ENCODE measurements at regions not wholly inside any gene's neighbourhood (a gene's known extent, or its start where the extent isn't known, plus 50 kb on each side); places are given as distances from the start of the nearest gene placed in this dataset.

DNA sequence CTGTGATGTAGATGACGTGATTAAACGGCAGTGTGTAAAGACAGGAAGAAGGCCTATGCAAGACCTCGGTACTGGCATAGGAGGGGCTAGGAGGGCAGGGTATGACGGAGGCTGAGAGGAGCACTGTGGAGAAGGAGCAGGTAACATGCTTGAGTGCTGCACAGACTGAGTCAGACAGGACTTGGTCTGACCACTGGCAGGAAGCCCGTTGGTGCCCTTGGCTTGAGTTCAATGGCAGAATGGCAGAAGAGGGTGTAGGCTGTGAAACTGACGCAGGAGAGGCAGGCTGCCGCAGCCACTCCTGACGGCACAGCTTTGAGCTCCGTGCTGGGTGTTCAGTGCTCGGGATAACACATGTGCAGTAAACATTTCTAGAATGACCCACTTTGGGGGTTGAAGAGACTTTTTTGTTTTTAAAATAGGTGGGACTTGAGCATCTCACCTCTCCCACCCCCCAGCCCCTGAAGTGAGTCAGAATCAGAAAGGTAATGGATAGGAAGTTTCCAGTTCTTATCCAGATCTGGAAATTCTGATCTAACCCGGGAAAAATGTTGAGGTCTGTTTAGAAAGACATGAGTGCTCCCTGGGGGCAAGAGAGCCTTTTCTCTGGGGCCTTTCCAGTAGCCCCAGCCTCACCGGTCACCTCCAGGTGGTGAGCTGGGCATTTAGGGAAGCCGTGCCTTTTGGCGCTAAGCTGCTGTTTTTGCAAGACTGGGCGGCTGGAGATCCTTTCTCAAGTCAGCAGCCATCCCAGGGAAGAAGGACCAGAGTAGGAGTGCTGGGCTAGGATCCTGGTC is 126.4 kb downstream of the RPLP1 start:
- 30 to 37% methylated on average over 15 of the region's 15 CpGs for WGBS, 2 donors
- Histone ChIP-seq H3K27me3 (no peaks in the 10 kb centered on the region), H3K36me3 (replicated peaks in 1 of 2; ENCODE audit: insufficient read depth in 1 of 2, low read depth in 2 of 2) (no peaks in the 10 kb centered on the region), H3K27ac (peak overlapping the region in 3 of 4 donors; percentile 0 to 50 (median 42)), H3K4me1 (peaks cover 46% of the 10 kb centered on the region), H3K4me3 (no peak overlapping the region), H3K9me3 (no peaks in the 10 kb centered on the region)
- DNase-seq, result peak; percentile 90 to 95 (median 92)
- peak; percentile 82 for ATAC-seq
- TF ChIP-seq, protein P1, sequence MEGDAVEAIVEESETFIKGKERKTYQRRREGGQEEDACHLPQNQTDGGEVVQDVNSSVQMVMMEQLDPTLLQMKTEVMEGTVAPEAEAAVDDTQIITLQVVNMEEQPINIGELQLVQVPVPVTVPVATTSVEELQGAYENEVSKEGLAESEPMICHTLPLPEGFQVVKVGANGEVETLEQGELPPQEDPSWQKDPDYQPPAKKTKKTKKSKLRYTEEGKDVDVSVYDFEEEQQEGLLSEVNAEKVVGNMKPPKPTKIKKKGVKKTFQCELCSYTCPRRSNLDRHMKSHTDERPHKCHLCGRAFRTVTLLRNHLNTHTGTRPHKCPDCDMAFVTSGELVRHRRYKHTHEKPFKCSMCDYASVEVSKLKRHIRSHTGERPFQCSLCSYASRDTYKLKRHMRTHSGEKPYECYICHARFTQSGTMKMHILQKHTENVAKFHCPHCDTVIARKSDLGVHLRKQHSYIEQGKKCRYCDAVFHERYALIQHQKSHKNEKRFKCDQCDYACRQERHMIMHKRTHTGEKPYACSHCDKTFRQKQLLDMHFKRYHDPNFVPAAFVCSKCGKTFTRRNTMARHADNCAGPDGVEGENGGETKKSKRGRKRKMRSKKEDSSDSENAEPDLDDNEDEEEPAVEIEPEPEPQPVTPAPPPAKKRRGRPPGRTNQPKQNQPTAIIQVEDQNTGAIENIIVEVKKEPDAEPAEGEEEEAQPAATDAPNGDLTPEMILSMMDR (IDR thresholded peaks at IDR 0.05), result no peak
- peak in 1 of 3 donors; percentile 22 for TF ChIP-seq POLR2A (IDR thresholded peaks at IDR 0.05)
- intact Hi-C loops (cut with DNase I), result loop anchor here (10.0 kb wide), 1 partner anchor 906 kb away; no protein-coding TSS in a partner anchor

DNA sequence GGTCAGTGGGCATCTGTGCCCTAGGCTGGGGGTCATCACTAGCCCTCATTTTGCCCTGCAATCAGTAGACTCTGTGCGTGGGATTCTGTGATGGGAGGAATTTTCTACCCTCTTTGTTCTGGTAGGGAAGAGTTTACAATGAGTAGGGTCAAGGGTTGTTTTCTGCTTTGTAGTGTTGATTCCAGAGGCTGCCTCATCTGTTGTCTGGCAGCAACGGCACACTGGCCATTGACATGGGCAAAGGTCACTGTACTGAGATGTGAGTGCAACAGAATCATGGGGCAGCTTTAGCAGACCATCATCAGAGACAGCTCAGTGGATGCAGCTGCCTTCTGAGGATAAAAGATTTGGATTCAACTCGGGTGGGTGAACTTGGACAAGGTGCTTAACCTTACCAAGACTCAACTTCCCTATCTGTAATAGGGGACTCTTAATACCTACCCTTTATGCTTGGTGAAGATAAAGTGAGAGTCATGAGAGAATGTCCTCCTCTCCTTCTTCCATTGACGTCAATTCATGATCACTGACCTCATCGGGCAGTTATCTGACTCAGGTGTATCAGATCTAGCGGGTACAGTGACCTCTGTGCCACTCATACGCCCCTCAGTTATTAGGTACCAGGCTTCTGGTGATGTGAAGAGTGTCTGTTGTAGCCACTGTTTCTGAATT is 127.5 kb downstream of the RPLP1 start:
- intact Hi-C loops (cut with DNase I), result loop anchor here (10.0 kb wide), 2 partner anchors 775 to 905 kb away; no protein-coding TSS in a partner anchor
- TF ChIP-seq POLR2A (IDR thresholded peaks at IDR 0.05), result no peak
- TF ChIP-seq, protein P1 (IDR thresholded peaks at IDR 0.05), result no peak

GRCh38 chr15:69583626-69584025 is 131.0 kb downstream of the RPLP1 start:
- Histone ChIP-seq H3K36me3 (replicated peaks in 1 of 2; ENCODE audit: insufficient read depth in 1 of 2, low read depth in 2 of 2) (no peaks in the 10 kb centered on the region), H3K27me3 (no peaks in the 10 kb centered on the region), H3K27ac (no peak overlapping the region), H3K4me1 (peaks cover 25% of the 10 kb centered on the region), H3K4me3 (no peak overlapping the region), H3K9me3 (no peaks in the 10 kb centered on the region)
- ATAC-seq (no peak), DNase-seq (no peak)
- 55 to 60% methylated on average over 3 of the region's 3 CpGs for WGBS, 2 donors
- intact Hi-C loops (cut with DNase I), result loop anchor here (10.0 kb wide), 1 partner anchor 771 kb away; no protein-coding TSS in a partner anchor
- TF ChIP-seq, protein P1 (IDR thresholded peaks at IDR 0.05), result no peak
- TF ChIP-seq POLR2A (IDR thresholded peaks at IDR 0.05), result no peak

More for the DNA sequence above, 127.5 kb downstream of the RPLP1 start:
- WGBS, 2 donors, result 73 to 81% methylated on average over 7 of the region's 7 CpGs
- H3K36me3 ChIP-seq (replicated peaks in 1 of 2; ENCODE audit: insufficient read depth in 1 of 2, low read depth in 2 of 2), result no peaks in the 10 kb centered on the region
- H3K27me3 ChIP-seq, result no peaks in the 10 kb centered on the region
- no peak for ATAC-seq
- DNase-seq, result no peak
- H3K4me1 ChIP-seq, result peaks cover 46% of the 10 kb centered on the region
- H3K9me3 ChIP-seq, result no peaks in the 10 kb centered on the region
- no peak overlapping the region for H3K4me3 ChIP-seq
- H3K27ac ChIP-seq, result no peak overlapping the region

DNA sequence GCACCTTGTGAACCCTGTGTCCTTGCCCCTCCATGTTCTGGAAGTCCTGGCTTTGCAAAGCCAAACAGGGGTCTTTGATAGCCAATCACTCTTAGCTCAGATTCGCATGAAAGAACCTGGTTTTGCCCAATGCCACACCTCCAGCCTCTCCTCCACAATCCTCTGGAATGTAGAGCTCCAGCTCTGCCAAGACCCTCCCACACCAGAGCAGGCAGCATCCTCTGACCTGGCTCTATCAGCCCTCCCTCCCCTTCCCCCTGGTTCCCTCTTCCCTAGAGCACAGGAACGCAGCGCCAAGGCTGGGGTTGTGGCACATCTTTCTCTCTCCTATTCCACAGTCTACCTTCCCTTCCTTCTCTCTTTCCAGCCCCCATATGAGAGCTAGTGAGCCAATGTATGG is 133.3 kb downstream of the RPLP1 start:
- WGBS, 2 donors, result 64 to 69% methylated on average over 3 of the region's 3 CpGs
- Histone ChIP-seq H3K27ac (no peak overlapping the region), H3K4me3 (no peak overlapping the region), H3K4me1 (peaks cover 12% of the 10 kb centered on the region), H3K27me3 (no peaks in the 10 kb centered on the region), H3K9me3 (no peaks in the 10 kb centered on the region), H3K36me3 (replicated peaks in 1 of 2; ENCODE audit: insufficient read depth in 1 of 2, low read depth in 2 of 2) (no peaks in the 10 kb centered on the region)
- intact Hi-C loops (cut with DNase I), result loop anchor here (10.0 kb wide), 1 partner anchor 769 kb away; no protein-coding TSS in a partner anchor
- no peak for TF ChIP-seq POLR2A (IDR thresholded peaks at IDR 0.05)
- TF ChIP-seq, protein P1 (IDR thresholded peaks at IDR 0.05), result no peak
- DNase-seq (no peak), ATAC-seq (no peak)
